Astrocyte of the cerebellum (primary cell): ENCODE measurements at regions not wholly inside any gene's neighbourhood (a gene's known extent, or its start where the extent isn't known, plus 50 kb on each side); places are given as distances from the start of the nearest gene placed in this dataset.

Experiments
- DNase-seq: peaks from one replicate; pipeline ENCODE4 v3.0.0-alpha.2; 2011; ENCODE audit warnings: low read depth
- H3K4me3 ChIP-seq: 2 replicates; pipeline ENCODE4 v1.5.1; 2011; ENCODE audit warnings: mild to moderate bottlenecking, low read depth, low read length, moderate library complexity
- in situ Hi-C: cut with HindIII; loops from 2 replicates; pipeline ENCODE4 v1.10.0; 2017; ENCODE audit warnings: low sequenced_read_pairs
- TF ChIP-seq, protein P1 (sequence below): IDR thresholded peaks from 2 replicates; pipeline ENCODE4 v1.5.1; 2012; ENCODE audit warnings: low read length, low read depth, moderate library complexity, mild to moderate bottlenecking; ENCODE audit errors: missing control alignments

GRCh38 chr2:56026828-56027227 is 103.2 kb upstream of the EFEMP1 start:
- in situ Hi-C loops = no loop called here
- DNase-seq = no peak
- H3K4me3 ChIP-seq = no peak overlapping the region
- TF ChIP-seq, protein P1, sequence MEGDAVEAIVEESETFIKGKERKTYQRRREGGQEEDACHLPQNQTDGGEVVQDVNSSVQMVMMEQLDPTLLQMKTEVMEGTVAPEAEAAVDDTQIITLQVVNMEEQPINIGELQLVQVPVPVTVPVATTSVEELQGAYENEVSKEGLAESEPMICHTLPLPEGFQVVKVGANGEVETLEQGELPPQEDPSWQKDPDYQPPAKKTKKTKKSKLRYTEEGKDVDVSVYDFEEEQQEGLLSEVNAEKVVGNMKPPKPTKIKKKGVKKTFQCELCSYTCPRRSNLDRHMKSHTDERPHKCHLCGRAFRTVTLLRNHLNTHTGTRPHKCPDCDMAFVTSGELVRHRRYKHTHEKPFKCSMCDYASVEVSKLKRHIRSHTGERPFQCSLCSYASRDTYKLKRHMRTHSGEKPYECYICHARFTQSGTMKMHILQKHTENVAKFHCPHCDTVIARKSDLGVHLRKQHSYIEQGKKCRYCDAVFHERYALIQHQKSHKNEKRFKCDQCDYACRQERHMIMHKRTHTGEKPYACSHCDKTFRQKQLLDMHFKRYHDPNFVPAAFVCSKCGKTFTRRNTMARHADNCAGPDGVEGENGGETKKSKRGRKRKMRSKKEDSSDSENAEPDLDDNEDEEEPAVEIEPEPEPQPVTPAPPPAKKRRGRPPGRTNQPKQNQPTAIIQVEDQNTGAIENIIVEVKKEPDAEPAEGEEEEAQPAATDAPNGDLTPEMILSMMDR = no peak

DNA sequence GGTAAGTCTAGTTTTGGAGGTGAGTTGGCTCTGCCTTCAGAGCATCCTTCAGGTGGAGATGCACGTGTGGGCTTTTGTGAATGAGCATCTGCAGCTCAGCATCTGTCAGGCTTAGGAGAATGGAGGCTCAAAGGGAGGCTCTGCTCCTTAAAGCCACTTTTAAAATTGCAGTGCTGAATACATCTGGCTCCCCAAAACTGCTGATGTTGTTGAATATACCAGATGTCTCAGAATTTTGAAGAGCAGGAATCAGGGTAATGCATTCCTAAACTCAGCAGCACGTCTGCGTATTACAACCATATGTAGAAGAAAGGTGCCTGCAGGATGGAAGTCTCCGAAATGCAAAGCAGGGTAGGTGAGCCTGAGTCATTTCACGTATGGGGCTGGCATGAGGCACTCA is 106.5 kb upstream of the EFEMP1 start:
- no peak for DNase-seq
- TF ChIP-seq, protein P1 = no peak
- no peak overlapping the region for H3K4me3 ChIP-seq
- in situ Hi-C loops = no loop called here

DNA sequence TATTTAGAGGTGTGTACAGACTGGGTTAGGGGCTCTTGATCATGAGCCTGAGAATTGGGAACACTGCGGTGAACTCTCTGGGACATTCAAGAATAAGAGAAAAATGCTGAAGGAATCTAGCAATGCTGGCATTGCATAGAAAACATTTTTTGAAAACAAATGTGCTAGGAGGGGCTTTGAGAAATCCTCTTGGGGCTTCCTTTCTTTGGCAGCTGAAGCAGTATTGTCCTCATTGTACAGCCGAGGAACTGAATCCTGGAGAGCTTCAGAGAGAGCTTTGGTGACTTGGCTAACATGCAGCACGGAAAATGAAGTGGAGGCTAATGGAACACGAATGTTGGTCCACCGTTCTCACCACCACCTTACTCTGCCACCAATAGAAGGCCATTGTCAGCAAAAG is 107.3 kb upstream of the EFEMP1 start:
- no peak for DNase-seq
- in situ Hi-C loops = no loop called here
- H3K4me3 ChIP-seq = no peak overlapping the region
- TF ChIP-seq, protein P1 = no peak

GRCh38 chr2:56034258-56034657 is 110.7 kb upstream of the EFEMP1 start:
- DNase-seq = no peak
- in situ Hi-C loops = no loop called here
- H3K4me3 ChIP-seq = no peak overlapping the region
- TF ChIP-seq, protein P1 = no peak

DNA sequence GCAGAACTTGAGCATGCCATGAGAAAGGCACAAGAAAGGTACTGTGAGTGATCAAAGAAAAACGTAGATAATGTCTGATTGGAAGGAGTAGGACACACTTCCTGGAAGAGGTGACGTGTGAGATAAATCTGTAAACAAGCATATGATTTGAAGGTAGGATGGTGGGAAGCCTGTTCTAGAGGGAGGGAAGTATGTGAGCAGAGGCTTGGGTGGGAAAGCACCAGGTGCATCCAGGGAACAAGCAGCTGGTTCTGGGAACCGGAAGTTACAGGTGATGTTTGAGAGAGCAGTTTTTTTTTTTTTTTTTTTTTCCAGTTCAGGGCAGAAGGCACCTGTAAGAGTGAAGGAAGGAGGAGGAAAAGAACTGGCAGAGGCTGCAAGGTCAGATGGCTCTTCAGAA is 116.6 kb upstream of the EFEMP1 start:
- no peak overlapping the region for H3K4me3 ChIP-seq
- DNase-seq = no peak
- TF ChIP-seq, protein P1 = no peak
- in situ Hi-C loops = no loop called here

DNA sequence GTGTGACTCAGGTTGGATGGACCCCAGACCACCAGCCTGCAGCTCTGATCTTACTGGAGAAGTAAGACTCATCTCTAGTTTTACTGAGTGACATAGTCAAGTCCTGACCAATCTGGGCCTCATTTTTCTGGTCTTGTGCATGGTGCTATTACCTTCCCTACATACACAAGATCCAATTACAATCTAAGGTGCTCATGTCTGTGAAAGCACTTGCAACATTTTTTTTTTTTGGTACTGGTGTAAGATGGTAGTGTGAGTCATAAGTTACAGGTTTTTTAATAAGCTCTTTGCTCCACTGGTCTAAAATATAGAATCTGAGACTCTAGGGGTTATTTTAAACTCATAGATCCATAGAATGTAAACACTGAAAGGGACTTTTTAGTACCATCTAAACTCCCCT is 117.3 kb upstream of the EFEMP1 start:
- no peak overlapping the region for H3K4me3 ChIP-seq
- TF ChIP-seq, protein P1 = no peak
- in situ Hi-C loops = no loop called here
- no peak for DNase-seq

- no peak overlapping the region for H3K4me3 ChIP-seq
- no peak for DNase-seq
- TF ChIP-seq, protein P1 = no peak
- in situ Hi-C loops = no loop called here
Measured at GRCh38 chr2:56047136-56047535, 123.6 kb upstream of the EFEMP1 start.
